AG10803 (cell line): ENCODE measurements at regions not wholly inside any gene's neighbourhood (a gene's known extent, or its start where the extent isn't known, plus 50 kb on each side); places are given as distances from the start of the nearest gene placed in this dataset.
A peak's percentile ranks its signal among the peaks of the same experiment; 100 is the strongest.
"Not testable (repeated sequence)": the region's sequence is repeated elsewhere in the genome, so short reads cannot be mapped to it uniquely, and the experiment has no call there.

ENCODE experiments used
- DNase-seq: peaks from one replicate; pipeline ENCODE4 v3.0.0; 2010; ENCODE audit warnings: low read depth
- H3K4me3 ChIP-seq: 2 replicates; pipeline ENCODE4 v1.5.1; 2011; ENCODE audit warnings: mild to moderate bottlenecking, low read length, control low read depth
- TF ChIP-seq, protein P1 (sequence below): conservative IDR thresholded peaks from 2 replicates; pipeline ENCODE4 v1.5.1; 2011; ENCODE audit warnings: mild to moderate bottlenecking, low read length, control low read depth, inconsistent platforms

DNA sequence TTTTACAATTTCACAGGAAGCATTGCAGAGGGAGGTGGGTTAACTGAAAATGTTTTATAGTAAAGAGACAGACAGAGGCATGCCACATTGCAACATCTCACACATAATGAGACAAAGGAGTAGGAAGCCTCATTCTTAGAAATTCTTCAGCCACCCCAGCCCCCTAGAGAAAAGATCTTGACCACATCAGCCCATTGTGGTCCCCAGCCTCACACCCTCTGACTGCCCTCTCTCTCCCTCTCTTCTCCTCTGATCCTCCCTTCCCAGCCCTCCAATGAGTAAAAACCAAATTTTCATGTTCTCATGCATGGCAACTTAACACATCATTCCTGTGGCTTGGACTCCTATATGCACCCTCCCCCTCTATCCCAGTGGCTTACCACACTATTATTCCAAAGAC is 174.1 kb downstream of the UACA start:
- DNase-seq = peak; percentile 96
- TF ChIP-seq, protein P1, sequence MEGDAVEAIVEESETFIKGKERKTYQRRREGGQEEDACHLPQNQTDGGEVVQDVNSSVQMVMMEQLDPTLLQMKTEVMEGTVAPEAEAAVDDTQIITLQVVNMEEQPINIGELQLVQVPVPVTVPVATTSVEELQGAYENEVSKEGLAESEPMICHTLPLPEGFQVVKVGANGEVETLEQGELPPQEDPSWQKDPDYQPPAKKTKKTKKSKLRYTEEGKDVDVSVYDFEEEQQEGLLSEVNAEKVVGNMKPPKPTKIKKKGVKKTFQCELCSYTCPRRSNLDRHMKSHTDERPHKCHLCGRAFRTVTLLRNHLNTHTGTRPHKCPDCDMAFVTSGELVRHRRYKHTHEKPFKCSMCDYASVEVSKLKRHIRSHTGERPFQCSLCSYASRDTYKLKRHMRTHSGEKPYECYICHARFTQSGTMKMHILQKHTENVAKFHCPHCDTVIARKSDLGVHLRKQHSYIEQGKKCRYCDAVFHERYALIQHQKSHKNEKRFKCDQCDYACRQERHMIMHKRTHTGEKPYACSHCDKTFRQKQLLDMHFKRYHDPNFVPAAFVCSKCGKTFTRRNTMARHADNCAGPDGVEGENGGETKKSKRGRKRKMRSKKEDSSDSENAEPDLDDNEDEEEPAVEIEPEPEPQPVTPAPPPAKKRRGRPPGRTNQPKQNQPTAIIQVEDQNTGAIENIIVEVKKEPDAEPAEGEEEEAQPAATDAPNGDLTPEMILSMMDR = no peak
- no peak overlapping the region for H3K4me3 ChIP-seq

DNA sequence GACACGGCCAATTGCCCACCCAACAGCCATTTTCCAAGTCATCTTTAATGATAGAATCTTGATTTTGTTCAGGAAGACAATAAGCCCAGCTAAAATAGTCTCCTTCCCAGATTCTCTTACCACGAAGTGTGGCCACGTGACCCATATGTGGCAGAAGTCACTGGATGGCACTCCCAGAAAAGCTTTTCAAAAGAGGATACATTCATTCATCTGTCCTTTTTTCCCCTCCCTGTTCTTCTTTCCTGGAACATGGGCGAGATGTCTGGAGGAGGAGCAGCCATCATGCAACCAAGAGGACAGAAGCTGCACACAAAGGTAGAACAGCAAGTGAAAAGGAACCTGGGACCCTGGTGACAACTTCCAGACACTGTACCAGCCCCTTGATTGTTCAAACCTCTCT is 174.7 kb downstream of the UACA start:
- no peak for DNase-seq
- no peak overlapping the region for H3K4me3 ChIP-seq
- TF ChIP-seq, protein P1 = no peak

DNA sequence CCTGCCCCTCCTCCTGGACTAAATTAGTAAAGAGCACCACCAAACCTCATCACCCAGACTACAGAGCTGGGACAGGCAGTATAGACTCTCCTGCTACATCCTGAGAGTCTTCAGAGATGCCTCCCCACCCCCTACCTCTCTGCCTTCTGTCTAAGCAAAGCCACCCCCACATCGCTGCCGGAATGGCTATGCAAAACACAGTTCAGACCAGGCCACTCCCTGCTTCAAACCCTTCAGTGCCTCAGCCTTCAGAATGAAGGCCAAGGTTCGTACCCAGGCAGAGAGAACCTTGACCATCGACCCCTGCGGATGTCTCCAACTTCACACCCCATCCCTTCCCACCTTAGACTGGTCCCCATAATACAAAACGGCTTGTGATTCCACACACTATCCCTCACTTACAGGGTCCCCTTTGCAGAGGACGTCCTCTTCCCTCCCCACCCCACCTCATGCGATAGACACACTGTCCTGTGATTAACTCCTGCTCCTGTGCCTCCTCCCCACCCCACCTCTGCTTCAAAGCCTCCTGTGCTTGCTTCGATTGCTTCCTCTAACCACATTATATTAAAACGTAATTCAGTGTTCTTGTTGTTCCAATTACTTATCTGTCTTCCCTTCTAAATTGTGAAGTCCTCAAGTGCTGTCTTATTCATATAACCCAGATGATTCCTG is 175.3 kb downstream of the UACA start:
- TF ChIP-seq, protein P1 = no peak
- no peak for DNase-seq
- H3K4me3 ChIP-seq = no peak overlapping the region

DNA sequence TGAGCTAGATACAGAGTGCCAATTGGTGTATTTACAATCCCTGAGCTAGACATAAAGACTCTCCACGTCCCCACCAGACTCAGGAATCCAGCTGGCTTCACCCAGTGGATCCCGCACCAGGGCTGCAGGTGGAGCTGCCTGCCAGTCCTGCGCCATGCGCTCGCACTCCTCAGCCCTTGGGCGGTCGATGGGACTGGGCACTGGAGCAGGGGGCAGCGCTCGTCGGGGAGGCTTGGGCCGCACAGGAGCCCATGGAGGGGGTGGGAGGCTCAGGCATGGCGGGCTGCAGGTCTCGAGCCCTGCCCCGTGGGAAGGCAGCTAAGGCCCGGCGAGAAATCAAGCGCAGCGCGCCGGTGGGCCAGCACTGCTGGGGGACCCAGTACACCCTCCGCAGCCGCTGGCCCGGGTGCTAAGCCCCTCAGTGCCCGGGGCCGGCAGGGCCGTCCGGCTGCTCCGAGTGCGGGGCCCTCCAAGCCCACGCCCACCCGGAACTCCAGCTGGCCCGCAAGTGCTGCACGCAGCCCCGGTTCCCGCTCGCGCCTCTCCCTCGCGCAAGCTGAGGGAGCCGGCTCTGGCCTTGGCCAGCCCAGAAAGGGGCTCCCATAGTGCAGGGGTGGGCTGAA is 176.2 kb downstream of the UACA start:
- DNase-seq = not testable (repeated sequence)

DNA sequence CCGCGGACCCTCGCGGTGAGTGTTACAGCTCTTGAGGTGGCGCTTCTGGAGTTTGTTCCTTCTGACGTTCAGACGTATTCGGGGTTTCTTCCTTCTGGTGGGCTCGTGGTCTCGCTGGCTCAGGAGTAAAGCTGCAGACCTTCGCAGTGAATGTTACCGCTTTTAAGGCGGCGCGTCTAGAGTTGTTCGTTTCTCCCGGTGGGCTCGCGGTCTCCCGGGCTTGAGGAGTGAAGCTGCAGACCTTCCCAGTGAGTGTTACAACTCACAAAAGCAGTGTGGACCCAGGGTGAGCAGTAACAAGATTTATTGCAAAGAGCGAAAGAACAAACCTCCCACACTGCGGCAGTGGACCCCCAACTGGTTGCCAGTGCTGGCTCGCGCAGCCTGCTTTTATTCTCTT is 177.1 kb downstream of the UACA start:
- no peak overlapping the region for H3K4me3 ChIP-seq
- TF ChIP-seq, protein P1 = no peak
- DNase-seq = no peak

More for the DNA sequence above, 176.2 kb downstream of the UACA start:
- H3K4me3 ChIP-seq = not testable (repeated sequence)

DNA sequence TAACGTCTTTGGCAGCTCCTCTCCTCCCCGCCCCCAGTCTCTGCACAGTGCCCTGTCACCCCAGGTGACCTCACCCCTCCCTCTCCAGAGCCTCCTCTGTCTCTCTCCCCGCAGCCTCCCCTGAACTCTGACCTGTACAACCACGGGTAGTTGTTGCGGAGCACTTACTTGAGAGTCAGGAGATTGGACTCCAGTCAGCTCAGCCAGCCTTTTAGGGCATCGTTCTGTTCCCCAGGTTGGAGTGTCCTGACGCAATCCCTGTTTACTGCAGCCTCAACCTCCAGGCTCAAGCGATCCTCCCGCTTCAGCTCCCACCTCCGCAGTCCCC is 177.7 kb downstream of the UACA start:
- H3K4me3 ChIP-seq = no peak overlapping the region
- TF ChIP-seq, protein P1 = no peak
- no peak for DNase-seq

DNA sequence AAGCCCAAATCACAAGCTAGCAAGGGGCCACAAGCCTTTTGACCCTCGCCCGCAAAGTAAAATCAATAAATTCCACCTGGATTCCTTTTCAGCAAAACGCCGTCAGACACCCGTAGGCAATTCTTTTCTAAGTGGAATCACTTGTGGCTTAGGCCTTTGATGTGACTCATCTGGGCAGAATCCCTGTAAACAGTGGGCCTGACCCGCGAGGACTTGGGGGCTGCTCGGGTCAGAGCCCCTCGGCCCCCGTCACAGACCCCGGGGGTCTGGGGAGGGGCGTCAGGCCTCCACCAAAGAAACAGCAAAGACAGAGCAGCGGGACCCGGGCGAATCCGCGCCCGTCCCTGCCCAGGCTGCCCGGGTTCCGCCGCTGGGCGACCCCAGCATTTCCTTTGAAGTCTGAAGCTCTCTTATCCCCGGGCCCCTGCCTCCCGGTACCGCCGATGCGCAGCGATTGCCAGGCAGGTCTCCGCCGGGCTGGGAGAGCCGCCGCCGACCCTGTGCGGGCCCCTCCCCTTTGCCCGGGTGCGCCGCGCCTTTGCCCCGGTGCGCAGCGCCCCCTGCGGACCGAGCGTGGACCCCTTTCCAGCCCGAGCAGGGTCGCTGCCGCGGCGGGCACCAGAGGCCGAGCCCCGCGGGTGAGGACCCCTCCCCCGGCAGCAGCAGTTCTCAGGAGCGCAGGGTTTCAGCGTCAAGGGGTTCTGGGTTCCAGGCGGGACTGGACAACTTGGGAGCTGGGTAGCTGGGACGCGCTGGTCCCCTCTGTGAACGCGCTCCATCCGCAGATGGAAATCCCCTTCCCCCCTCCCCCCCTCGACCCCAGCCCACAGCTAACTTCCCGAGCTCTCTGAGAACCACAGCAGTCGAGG is 178.3 kb downstream of the UACA start:
- TF ChIP-seq, protein P1 = 0 out of 2 replicates have a peak, but pooled peaks have one; percentile 3
- H3K4me3 ChIP-seq = no peak overlapping the region
- DNase-seq = peak; percentile 24
